ENCODE measurements at regions not wholly inside any gene's neighbourhood (a gene's known extent, or its start where the extent isn't known, plus 50 kb on each side); places are given as distances from the start of the nearest gene placed in this dataset.
"Not testable (repeated sequence)": the region's sequence is repeated elsewhere in the genome, so short reads cannot be mapped to it uniquely, and the experiment has no call there.

DNA sequence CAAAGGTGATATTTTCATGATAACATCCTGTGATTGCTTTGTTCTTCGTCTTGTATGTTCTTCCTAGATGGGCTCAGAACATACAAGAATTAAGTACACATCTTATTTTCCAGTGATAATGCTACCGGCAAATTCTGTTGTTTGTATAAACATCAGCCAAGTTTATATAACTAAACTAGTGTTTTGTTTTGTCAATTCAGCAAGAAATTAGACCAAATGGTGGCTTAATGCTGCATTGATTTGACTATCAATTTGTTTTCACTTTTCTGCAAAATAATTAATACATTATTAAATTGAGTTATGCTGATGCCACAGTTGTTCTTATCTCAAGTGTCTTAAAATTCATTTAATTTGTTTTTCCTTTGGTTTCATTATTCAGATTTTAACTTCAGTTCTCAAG lies 177.7 kb downstream of the OR4F29 start:
- WGBS (ENCODE audit: insufficient coverage) = no CpG with 5 or more reads among the region's 2 CpGs
- not testable (repeated sequence) for H3K27me3 ChIP-seq (ENCODE audit: control insufficient read depth, insufficient read depth, low read length); H3K9me3 ChIP-seq (replicated peaks; ENCODE audit: control insufficient read depth, low read depth, low read length); H3K4me1 ChIP-seq (ENCODE audit: control insufficient read depth, insufficient read depth, low read length); H3K36me3 ChIP-seq (ENCODE audit: control insufficient read depth, insufficient read depth, low read length); H3K4me3 ChIP-seq (ENCODE audit: low read length); DNase-seq; H3K27ac ChIP-seq (ENCODE audit: low read length)

DNA sequence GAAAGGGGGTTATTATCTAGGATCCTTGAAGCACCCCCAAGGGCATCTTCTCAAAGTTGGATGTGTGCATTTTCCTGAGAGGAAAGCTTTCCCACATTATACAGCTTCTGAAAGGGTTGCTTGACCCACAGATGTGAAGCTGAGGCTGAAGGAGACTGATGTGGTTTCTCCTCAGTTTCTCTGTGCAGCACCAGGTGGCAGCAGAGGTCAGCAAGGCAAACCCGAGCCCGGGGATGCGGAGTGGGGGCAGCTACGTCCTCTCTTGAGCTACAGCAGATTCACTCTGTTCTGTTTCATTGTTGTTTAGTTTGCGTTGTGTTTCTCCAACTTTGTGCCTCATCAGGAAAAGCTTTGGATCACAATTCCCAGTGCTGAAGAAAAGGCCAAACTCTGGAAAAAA lies 183.7 kb downstream of the OR4F29 start:
- not testable (repeated sequence) for H3K27me3 ChIP-seq (ENCODE audit: control insufficient read depth, insufficient read depth, low read length); H3K4me3 ChIP-seq (ENCODE audit: low read length); H3K36me3 ChIP-seq (ENCODE audit: control insufficient read depth, insufficient read depth, low read length); H3K9me3 ChIP-seq (replicated peaks; ENCODE audit: control insufficient read depth, low read depth, low read length); H3K27ac ChIP-seq (ENCODE audit: low read length); H3K4me1 ChIP-seq (ENCODE audit: control insufficient read depth, insufficient read depth, low read length)
- no CpG with 5 or more reads among the region's 5 CpGs for WGBS (ENCODE audit: insufficient coverage)
- DNase-seq = peak; percentile 48

Measured in muscle of leg (tissue), 3 donors.